ENCODE measurements at regions not wholly inside any gene's neighbourhood (a gene's known extent, or its start where the extent isn't known, plus 50 kb on each side); places are given as distances from the start of the nearest gene placed in this dataset.

DNA sequence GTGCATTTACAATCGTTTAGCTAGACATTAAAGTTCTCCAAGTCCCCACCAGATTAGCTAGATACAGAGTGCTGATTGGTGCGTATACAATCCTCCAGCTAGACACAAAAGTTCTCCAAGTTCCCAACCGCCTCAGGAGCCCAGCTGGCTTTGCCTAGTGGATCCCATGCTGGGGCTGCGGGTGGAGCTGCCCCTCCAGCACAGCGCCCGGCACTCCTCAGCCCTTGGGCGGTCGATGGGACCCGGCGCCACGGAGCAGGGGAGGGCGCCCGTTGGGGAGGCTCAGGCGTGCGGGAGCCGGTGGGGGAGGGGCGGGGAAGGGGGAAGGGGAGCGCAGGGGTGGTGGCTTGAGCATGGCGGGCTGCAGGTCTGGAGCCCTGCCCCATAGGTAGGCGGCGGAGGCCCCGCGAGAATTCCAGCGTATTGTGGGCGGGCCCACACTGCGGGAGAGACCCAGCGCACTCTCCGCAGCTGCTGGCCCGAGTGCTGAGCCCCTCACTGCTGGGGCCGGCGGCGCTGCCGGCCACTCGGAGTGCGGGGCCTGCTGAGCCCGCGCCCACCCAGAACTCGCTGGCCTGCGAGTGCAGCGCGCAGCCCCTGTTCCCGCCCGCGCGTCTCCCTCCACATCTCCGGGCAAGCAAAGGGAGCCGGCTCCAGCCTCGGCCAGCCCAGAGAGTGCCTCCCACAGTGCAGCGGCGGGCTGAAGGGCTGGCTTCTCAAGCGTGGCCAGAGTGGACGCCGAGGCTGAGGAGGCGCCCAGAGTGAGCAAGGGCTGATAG, 907.5 kb downstream of the CDH8 start (continued):
- TF ChIP-seq ZNF281 (CRISPR knock-in tag; IDR thresholded peaks at IDR 0.05; ENCODE audit: borderline replicate concordance) (no peak), MYPOP (CRISPR knock-in tag; IDR thresholded peaks at IDR 0.05) (no peak)

DNA sequence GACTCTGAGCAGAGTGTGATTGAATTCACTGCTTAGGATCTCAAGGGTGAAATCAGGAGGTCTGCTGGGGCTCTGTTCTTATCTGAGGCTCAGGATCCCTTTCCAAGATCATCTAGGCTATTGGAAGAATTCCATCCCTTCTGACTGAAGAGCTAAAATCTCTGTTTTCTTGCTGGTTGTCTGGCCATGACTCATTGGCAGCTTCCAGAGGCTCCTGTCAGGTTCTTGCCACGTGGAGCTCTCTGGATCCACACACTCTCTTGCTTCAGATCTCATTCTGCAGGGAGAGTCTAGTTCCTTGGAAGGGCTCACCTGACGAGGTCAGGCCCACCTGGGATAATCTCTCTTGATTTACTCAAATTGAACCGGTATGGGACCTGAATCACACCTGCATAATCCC, 930.7 kb downstream of the CDH8 start:
- Histone ChIP-seq H3K4me3 (replicated peaks in 1 of 3; ENCODE audit: insufficient read depth in 1 of 3, low read depth in 2 of 3, low read length in 3 of 3) (no peak overlapping the region), H2AFZ (ENCODE audit: low read length) (no peak overlapping the region), H3K36me3 (replicated peaks in 1 of 2; ENCODE audit: control insufficient read depth in 1 of 2, insufficient read depth in 2 of 2, low read length in 2 of 2) (no peaks in the 10 kb centered on the region), H4K20me1 (ENCODE audit: insufficient read depth, low read length) (no peaks in the 10 kb centered on the region), H3K9me3 (ENCODE audit: low read length) (peaks cover 65% of the 10 kb centered on the region), H3K9ac (ENCODE audit: insufficient read depth, low read depth, low read length) (no peak overlapping the region), H3K27me3 (ENCODE audit: control insufficient read depth in 1 of 2, insufficient read depth in 2 of 2, low read length in 2 of 2) (no peaks in the 10 kb centered on the region), H3K4me1 (ENCODE audit: insufficient read depth, low read length) (no peaks in the 10 kb centered on the region), H3K79me2 (ENCODE audit: insufficient read depth, low read length) (no peaks in the 10 kb centered on the region), H3K27ac (ENCODE audit: extremely low read length, insufficient read depth, low read length) (no peak overlapping the region), H3K4me2 (ENCODE audit: low read depth, low read length) (no peak overlapping the region)
- DNase-seq (ENCODE audit: low spot score) = no peak
- no TSS peak for BruUV-seq (replicated peaks)
- intact Hi-C loops (cut with micrococcal nuclease; ENCODE audit: unreplicated experiment) = no loop called here
- ATAC-seq = no peak
- in situ Hi-C loops (cut with HindIII; ENCODE audit: extremely low pct_ligation_motif_present, low pct_unique_long_range_greater_than_20kb) = no loop called here
- FAIRE-seq = no peak
- WGBS (ENCODE audit: low lambda C conversion rate) = 0% methylated on average over 3 of the region's 3 CpGs
- TF ChIP-seq ZNF17 (CRISPR knock-in tag; IDR thresholded peaks at IDR 0.05) = no peak
- CTCF ChIA-PET (ENCODE audit: low intra/inter-chr PET ratio, low total read pairs) = no interaction called here
- POLR2A ChIA-PET = no interaction called here

Measured in HepG2 (cell line).